Urinary bladder (tissue), 3 donors: ENCODE measurements at regions not wholly inside any gene's neighbourhood (a gene's known extent, or its start where the extent isn't known, plus 50 kb on each side); places are given as distances from the start of the nearest gene placed in this dataset.
"Not testable (repeated sequence)": the region's sequence is repeated elsewhere in the genome, so short reads cannot be mapped to it uniquely, and the experiment has no call there.

Experiments
- DNase-seq: peaks from one replicate; pipeline ENCODE4 v3.0.0-alpha.2; 2015; ENCODE audit errors: extremely low spot score
- H3K27ac ChIP-seq: one replicate; pipeline ENCODE4 v1.5.1; 2013; ENCODE audit warnings: low read depth, mild to moderate bottlenecking, moderate library complexity
- H3K36me3 ChIP-seq: one replicate; pipeline ENCODE4 v1.6.1; 2013; ENCODE audit warnings: mild to moderate bottlenecking, moderate library complexity; ENCODE audit not compliant: insufficient read depth
- H3K4me1 ChIP-seq: one replicate; pipeline ENCODE4 v1.6.1; 2013; ENCODE audit warnings: mild to moderate bottlenecking, moderate library complexity; ENCODE audit not compliant: insufficient read depth
- H3K4me3 ChIP-seq: one replicate; pipeline ENCODE4 v1.5.1; 2013; ENCODE audit warnings: low read depth, low read length
- WGBS: extraction: QIAGEN DNeasy Blood & Tissue Kit; methylation state at CpG from one replicate; pipeline ENCODE4 v1.1.7; 2013; 5-methylcytosine and 5-hydroxymethylcytosine counted together
- donor health status: healthy with polysubstance abuse.
- donor health status: healthy.

DNA sequence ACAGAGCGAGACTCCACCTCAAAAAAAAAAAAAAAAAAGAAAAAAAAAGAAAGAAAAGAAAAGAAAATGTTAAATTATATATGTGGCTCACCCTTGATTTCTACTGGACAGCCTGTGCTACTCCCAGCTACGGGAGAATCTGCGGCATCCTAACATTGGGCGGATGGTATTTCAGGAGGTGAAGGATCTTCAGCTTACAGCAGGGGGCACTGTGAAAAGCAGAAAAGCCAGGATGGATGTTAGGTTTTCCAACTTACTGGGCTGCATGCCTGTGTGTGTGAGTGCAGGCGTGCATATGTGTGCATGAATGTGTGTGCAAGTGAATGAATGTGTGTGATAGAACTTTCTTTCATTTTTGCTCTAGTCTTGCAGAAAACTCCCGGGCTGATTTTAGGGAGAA is 1066.5 kb downstream of the TYW1 start:
- WGBS = 76% methylated on average over 6 of the region's 6 CpGs
- no peak for DNase-seq
- H3K27ac ChIP-seq = no peak overlapping the region
- H3K4me3 ChIP-seq = no peak overlapping the region
- H3K4me1 ChIP-seq = no peaks in the 10 kb centered on the region
- H3K36me3 ChIP-seq = no peaks in the 10 kb centered on the region

DNA sequence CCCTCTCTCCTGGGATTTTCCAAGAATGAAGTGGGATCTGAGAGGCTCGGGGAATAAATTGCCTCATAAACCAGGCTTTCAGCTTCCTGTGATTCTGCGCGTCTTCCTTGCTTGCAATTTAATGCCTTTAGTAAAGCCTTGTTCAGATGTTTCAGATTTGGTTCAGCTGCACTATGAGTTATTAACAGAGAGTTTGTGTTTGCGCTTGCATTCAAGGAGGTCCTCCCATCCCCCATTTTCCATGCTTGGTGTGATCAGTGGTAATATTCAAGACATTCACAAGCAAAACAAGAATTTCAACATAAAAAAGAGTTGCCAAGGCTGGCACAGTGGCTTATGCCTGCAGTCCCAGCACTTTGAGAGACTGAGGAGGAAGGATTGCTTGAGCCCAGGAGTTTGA is 1068.9 kb downstream of the TYW1 start:
- DNase-seq = no peak
- WGBS = 51% methylated on average over 4 of the region's 4 CpGs
- Histone ChIP-seq H3K27ac (no peak overlapping the region), H3K4me3 (no peak overlapping the region), H3K4me1 (no peaks in the 10 kb centered on the region), H3K36me3 (no peaks in the 10 kb centered on the region)

DNA sequence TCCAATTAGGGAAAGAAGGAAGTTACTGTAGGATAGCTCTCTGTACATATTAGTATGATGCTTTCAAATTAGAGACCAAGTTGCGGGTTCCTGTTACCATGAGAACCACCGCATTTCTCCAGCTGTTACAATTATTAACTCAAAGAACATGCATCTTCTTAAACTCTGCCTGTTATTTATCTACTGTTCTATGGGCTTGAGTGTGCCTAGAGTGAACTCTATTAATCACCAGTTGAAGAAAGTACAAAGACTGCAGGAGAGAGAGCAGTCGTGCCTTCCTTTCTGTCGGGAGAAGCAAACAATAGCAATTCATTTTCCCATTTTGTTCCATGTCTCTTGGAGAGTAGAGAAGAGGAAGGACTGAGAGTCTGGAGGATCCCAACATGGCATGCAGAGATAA is 1071.2 kb downstream of the TYW1 start:
- no peak for DNase-seq
- no peak overlapping the region for H3K4me3 ChIP-seq
- WGBS = 72% methylated on average over 4 of the region's 4 CpGs
- H3K4me1 ChIP-seq = no peaks in the 10 kb centered on the region
- H3K36me3 ChIP-seq = no peaks in the 10 kb centered on the region
- H3K27ac ChIP-seq = no peak overlapping the region

DNA sequence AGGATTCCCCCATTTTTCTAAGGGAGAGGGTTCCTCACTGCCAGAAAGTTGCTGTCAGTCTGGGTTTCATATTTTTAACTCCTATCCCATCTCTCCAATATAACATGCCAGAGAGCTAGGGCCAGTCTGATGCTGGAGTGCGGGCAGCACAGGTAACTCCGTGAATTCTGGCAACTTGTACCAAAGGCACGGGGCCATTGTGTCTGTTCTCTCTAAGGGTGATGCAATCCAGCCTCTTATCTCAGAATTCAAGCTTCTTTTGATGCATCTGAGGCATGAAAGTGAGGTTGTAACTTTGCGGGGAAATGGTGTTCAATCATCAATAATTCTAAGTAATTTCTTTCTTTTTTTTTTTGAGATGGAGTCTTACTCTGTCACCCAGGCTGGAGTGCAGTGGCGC is 1074.4 kb downstream of the TYW1 start:
- H3K36me3 ChIP-seq = no peaks in the 10 kb centered on the region
- H3K27ac ChIP-seq = no peak overlapping the region
- no peaks in the 10 kb centered on the region for H3K4me1 ChIP-seq
- H3K4me3 ChIP-seq = no peak overlapping the region
- DNase-seq = no peak
- 62% methylated on average over 5 of the region's 5 CpGs for WGBS

DNA sequence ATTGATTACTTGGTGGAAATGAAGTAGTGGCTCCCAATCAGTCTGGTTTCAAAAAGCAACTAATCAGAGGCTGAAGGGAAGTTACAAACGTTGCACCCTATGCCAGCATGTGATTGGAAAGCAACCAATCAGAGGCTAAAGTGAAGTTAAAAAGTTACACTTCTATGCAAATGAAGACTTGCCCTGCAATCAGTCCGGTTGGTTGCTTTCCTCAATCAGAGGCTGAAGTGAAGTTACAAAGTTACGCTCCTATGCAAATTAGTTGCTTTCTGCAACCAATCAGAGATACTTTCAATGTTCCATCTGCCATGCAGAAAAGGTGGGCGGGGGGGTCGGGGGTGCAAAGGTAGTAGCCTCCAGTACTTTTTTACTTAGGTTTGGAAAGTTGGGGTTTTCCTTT is 1077.1 kb downstream of the TYW1 start:
- DNase-seq = no peak
- H3K27ac ChIP-seq = no peak overlapping the region
- 75% methylated on average over 5 of the region's 5 CpGs for WGBS

DNA sequence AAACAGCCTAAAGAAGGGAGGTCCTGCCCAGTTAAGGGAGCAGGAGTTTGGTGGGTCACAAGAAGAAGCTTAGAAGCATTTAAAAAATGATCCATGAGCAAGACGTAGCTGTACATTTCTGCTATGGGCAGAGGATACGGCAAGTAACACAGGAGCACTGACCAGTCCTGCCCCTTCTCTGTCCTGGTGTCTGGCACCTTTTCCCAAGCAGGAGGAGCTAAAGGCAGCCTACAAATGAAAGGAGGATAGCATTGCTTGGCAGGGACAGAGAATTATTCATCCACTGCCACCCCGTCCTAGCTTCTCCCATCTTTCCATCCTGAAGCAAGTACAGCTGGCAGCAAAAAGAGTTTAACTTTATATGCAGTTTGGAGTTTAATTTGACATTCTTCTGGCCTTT is 1077.6 kb downstream of the TYW1 start:
- no peak for DNase-seq
- H3K36me3 ChIP-seq = no peaks in the 10 kb centered on the region
- no peaks in the 10 kb centered on the region for H3K4me1 ChIP-seq
- H3K27ac ChIP-seq = no peak overlapping the region
- 68% methylated on average over 3 of the region's 3 CpGs for whole genome bisulfite sequencing
- no peak overlapping the region for H3K4me3 ChIP-seq

More for the DNA sequence above, 1077.1 kb downstream of the TYW1 start:
- no peaks in the 10 kb centered on the region for H3K4me1 ChIP-seq
- no peaks in the 10 kb centered on the region for H3K36me3 ChIP-seq
- no peak overlapping the region for H3K4me3 ChIP-seq

DNA sequence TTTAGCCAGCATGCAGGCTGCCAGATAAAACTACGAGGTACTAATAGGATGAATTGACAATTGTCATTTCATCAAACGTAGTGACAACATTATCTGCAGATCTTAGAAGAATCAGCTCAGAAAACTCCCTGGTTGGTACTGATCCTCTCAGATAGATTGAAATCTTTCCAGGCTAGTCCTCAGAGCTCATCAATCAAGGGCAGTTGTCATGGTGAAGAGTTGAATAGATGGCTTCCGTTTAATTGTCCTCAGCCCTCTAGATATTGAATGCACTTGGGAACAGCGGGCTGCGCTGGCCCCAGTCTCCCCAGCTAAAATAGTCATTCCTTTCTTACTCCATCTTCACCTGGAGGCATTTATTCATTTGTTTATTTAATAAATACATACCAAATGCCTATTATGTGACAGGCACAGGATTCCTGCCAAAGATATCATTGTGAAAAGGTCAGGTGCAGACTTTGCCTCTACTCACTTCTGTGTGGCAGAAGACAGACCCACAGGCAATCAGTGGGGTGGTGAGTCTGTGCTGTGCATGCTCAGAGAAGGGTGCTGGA is 1081.6 kb downstream of the TYW1 start:
- no peak for DNase-seq
- H3K36me3 ChIP-seq = no peaks in the 10 kb centered on the region
- H3K4me3 ChIP-seq = no peak overlapping the region
- no peak overlapping the region for H3K27ac ChIP-seq
- no peaks in the 10 kb centered on the region for H3K4me1 ChIP-seq
- WGBS = 84% methylated on average over 5 of the region's 5 CpGs

DNA sequence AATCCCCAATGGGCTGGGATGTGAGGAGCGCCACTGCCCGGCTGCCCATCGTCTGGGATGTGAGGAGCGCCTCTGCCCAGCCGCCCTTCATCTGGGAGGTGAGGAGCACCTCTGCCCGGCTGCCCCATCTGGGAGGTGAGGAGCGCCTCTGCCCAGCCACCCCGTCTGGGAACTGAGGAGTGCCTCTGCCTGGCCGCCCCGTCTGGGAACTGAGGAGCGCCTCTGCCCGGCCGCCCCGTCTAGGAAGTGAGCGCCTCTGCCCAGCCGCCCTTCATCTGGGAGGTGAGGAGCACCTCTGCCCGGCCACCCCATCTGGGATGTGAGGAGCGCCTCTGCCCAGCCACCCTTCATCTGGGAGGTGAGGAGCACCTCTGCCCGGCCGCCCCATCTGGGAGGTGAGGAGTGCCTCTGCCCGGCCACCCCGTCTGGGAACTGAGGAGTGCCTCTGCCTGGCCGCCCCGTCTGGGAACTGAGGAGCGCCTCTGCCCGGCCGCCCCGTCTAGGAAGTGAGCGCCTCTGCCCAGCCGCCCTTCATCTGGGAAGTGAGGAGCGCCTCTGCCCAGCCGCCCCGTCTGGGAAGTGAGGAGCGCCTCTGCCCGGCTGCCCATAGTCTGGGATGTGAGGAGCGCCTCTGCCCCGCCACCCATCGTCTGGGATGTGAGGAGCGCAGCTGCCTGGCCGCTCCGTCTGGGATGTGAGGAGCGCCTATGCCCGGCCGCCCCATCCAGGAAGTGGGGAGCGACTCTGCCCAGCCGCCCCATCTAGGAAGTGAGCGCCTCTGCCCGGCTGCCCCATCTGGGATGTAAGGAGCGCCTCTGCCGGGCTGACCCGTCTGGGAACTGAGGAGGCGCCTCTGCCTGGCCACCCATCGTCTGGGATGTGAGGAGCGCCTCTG is 1085.7 kb downstream of the TYW1 start:
- DNase-seq, H3K27ac ChIP-seq, H3K36me3 ChIP-seq, H3K4me1 ChIP-seq, H3K4me3 ChIP-seq: not testable (repeated sequence)
- WGBS = 93% methylated on average over 54 of the region's 54 CpGs

DNA sequence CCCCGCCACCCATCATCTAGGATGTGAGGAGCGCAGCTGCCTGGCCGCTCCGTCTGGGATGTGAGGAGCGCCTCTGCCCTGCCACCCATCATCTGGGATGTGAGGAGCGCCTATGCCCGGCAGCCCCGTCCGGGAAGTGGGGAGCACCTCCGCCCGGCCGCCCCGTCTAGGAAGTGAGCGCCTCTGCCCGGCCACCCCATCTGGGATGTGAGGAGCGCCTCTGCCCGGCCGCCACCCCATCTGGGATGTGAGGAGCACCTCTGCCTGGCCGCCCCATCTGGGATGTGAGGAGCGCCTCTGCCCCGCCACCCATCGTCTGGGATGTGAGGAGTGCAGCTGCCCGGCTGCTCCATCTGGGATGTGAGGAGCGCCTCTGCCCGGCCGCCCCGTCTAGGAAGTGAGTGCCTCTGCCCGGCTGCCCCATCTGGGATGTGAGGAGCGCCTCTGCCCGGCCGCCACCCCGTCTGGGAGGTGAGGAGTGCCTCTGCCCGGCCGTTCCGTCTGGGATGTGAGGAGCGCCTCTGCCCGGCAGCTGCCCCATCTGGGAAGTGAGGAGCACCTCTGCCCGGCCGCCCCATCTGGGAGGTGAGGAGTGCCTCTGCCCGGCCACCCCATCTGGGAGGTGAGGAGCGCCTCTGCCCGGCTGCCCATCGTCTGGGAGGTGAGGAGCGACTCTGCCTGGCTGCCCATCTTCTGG is 1086.5 kb downstream of the TYW1 start:
- not testable (repeated sequence) for H3K27ac ChIP-seq, H3K4me3 ChIP-seq, H3K36me3 ChIP-seq, H3K4me1 ChIP-seq, DNase-seq
- 96% methylated on average over 44 of the region's 44 CpGs for WGBS

DNA sequence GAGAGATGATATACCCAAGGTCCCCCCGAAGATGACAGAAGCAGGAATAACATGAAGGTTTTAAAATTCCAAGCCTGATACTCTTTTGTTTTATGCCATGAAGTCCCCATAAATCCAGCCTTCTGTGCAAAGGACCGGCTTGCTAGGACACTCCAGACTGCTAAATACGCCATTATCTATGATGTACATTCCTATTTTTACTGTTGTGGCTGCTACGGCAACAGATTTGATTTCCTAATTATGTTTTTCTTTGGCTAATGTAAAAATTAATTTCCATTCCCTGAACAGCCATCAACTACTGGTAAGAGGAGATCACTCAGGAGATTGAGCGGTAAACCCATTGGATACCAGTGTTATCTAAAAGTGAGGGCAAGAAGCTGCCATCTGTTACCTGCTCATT is 1090.8 kb downstream of the TYW1 start:
- WGBS = 85% methylated on average over 5 of the region's 5 CpGs
- H3K36me3 ChIP-seq = no peaks in the 10 kb centered on the region
- H3K4me1 ChIP-seq = no peaks in the 10 kb centered on the region
- H3K4me3 ChIP-seq = no peak overlapping the region
- H3K27ac ChIP-seq = no peak overlapping the region
- DNase-seq = no peak

DNA sequence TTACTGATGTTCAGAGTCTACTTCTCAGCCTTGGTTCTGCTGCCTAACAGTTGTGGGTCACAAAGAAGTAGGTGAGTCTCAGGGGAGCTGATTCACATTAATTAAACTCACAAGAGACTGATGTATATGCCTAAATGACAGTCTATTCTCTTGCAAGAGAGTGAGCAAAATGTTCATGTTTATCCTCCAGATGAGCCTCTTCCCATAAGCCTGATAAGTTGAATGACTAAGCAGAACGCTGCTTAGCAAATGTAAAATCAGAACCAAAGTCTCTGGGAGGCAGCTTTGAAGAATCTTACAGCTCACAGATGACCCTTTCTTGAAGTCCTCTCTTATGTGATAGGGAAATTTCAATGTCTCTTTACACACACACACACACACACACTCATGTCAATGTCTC is 1092.2 kb downstream of the TYW1 start:
- no peak overlapping the region for H3K4me3 ChIP-seq
- 78% methylated on average over 1 of the region's 1 CpG for WGBS
- no peak overlapping the region for H3K27ac ChIP-seq
- H3K4me1 ChIP-seq = no peaks in the 10 kb centered on the region
- no peaks in the 10 kb centered on the region for H3K36me3 ChIP-seq
- DNase-seq = no peak

DNA sequence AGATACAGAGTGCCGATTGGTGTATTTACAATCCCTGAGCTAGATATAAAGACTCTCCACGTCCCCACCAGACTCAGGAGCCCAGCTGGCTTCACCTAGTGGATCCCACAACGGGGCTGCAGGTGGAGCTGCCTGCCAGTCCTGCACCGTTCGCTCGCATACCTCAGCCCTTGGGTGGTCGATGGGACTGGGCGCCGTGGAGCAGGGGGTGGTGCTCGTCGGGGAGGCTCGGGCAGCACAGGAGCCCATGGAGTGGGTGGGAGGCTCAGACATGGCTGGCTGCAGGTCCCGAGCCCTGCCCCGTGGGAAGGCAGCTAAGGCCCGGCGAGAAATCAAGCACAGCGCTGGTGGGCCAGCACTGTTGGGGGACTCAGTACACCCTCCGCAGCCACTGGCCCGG is 1093.6 kb downstream of the TYW1 start:
- H3K4me3 ChIP-seq, H3K36me3 ChIP-seq, DNase-seq, H3K4me1 ChIP-seq, H3K27ac ChIP-seq: not testable (repeated sequence)
- 89% methylated on average over 18 of the region's 19 CpGs for WGBS

DNA sequence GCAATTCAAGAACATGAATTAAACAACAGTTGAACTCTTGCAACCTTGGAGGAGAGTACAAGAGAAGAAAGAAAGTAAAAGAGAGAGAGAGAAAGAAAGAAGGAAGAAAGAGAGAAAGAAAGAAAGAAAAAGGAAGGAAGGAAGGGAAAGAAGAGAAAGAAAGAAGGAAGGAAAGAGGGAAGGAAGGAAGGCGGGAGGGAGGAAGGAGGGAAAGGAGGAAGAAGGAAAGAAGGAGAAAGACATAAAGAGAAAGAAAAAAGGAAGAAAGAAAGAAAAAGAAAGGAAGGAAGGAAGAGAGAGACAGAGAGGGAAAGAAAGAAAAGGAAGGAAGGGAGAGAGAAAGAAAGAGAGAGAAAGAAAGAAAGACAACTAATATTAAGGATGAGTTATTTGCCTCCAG is 1106.7 kb downstream of the TYW1 start:
- 98% methylated on average over 1 of the region's 1 CpG for WGBS
- no peaks in the 10 kb centered on the region for H3K36me3 ChIP-seq
- H3K27ac ChIP-seq = no peak overlapping the region
- no peak for DNase-seq
- no peak overlapping the region for H3K4me3 ChIP-seq
- H3K4me1 ChIP-seq = no peaks in the 10 kb centered on the region

DNA sequence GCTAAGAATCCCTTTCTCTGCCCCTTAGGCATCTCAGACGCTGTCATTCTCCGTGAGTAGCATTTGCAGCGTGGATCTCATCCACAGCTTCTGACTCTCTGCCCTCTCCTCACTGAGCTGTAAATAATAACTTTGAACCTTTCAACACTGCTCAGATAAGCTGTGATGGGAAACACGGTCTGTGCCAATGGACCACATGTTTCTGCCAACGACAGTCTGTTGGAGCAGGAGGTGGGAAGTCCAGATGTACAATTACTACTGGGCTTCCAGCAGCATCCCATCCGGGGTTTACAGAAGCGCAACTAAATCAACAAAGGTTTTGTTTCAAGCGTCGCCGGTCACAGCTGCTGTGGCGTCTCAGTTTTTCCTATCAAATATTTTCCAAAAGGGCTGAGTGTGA is 1110.6 kb downstream of the TYW1 start:
- Histone ChIP-seq H3K36me3 (no peaks in the 10 kb centered on the region), H3K4me3 (no peak overlapping the region), H3K4me1 (no peaks in the 10 kb centered on the region), H3K27ac (no peak overlapping the region)
- no peak for DNase-seq
- 25% methylated on average over 11 of the region's 11 CpGs for WGBS
